Cardiac muscle cell (in vitro differentiated cells and primary cell): ENCODE measurements at regions not wholly inside any gene's neighbourhood (a gene's known extent, or its start where the extent isn't known, plus 50 kb on each side); places are given as distances from the start of the nearest gene placed in this dataset.

Experiments used
- DNase-seq, 2 donors: peaks; one replicate each; pipeline versions ENCODE4 v3.0.0 to v3.0.0-alpha.2; 2010 to 2017; ENCODE audit warnings: low read depth in 1 of 2, low spot score in 1 of 2
- H3K27ac ChIP-seq: fragments of 200-600 bp; sonication (generic); 2 replicates; pipeline ENCODE4 v1.5.1; 2016
- H3K27me3 ChIP-seq: fragments of 200-600 bp; sonication (generic); 2 replicates; pipeline ENCODE4 v1.6.0; 2016; ENCODE audit warnings: control low read depth
- H3K36me3 ChIP-seq: fragments of 200-600 bp; sonication (generic); 2 replicates; pipeline ENCODE4 v1.5.1; 2016; ENCODE audit warnings: control low read depth
- H3K4me1 ChIP-seq: fragments of 200-600 bp; sonication (generic); 2 replicates; pipeline ENCODE4 v1.8.1; 2017; ENCODE audit warnings: low read depth, mild to moderate bottlenecking, mixed run types
- H3K4me3 ChIP-seq: fragments of 200-600 bp; sonication (generic); 2 replicates; pipeline ENCODE4 v1.5.1; 2016; ENCODE audit warnings: mild to moderate bottlenecking
- H3K9me3 ChIP-seq: fragments of 200-600 bp; sonication (generic); 2 replicates; pipeline ENCODE4 v1.5.1; 2017; ENCODE audit warnings: low read depth, mild to moderate bottlenecking, control low read depth
- TF ChIP-seq, protein P1 (sequence below): IDR thresholded peaks from 2 replicates; pipeline ENCODE4 v1.5.1; 2012; ENCODE audit warnings: low read depth, mild to moderate bottlenecking, low read length

DNA sequence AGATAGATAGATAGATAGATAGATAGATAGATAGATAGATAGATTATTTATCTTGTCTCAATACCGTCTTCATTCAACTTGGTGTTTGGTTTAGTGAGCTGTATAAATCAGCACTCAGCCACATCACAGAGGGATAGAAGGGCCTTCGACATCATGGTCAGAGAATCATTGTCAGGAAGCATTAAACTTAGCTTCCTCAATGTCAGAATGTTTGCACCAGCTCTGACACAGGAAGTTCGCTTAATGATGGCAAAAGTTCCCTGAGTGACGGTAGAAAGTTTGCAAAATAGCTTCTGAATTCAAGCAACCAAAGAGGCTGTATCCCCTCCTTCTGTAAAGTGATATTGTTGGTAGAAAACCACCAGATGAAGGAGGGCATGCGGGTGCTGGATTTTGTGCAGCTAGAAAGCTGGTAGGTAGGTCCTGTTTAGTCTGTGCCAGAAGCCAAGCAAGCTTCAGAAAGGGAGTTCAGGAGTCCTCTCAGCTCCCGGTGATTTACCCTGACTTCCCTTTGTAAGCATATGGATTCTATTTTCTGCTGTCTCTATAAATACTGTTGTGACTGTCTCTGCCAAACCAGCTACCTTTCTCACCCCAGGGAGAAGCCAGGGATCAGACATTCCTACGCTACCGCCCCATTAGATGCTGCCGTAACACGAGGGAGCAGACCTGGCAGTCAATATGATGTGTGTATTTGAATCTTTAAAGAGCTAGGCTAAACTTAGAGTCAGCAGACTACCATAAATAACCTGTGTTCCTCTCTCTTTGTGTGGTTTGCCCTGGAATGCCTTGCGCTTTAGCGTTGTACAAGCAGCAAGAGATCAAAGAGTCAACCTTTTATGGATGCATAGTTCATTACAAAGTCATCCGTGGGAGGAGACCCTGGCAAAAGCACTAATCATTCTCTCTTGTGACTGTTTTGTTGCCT lies 200.5 kb upstream of the KIAA1217 start:
- no peaks in the 10 kb centered on the region for H3K36me3 ChIP-seq
- H3K27ac ChIP-seq, result peak overlapping the region; percentile 91
- H3K4me1 ChIP-seq, result peaks cover 14% of the 10 kb centered on the region
- DNase-seq, result peak; percentile 29 to 60
- H3K27me3 ChIP-seq, result no peaks in the 10 kb centered on the region
- no peaks in the 10 kb centered on the region for H3K9me3 ChIP-seq
- H3K4me3 ChIP-seq, result no peak overlapping the region
- TF ChIP-seq, protein P1, sequence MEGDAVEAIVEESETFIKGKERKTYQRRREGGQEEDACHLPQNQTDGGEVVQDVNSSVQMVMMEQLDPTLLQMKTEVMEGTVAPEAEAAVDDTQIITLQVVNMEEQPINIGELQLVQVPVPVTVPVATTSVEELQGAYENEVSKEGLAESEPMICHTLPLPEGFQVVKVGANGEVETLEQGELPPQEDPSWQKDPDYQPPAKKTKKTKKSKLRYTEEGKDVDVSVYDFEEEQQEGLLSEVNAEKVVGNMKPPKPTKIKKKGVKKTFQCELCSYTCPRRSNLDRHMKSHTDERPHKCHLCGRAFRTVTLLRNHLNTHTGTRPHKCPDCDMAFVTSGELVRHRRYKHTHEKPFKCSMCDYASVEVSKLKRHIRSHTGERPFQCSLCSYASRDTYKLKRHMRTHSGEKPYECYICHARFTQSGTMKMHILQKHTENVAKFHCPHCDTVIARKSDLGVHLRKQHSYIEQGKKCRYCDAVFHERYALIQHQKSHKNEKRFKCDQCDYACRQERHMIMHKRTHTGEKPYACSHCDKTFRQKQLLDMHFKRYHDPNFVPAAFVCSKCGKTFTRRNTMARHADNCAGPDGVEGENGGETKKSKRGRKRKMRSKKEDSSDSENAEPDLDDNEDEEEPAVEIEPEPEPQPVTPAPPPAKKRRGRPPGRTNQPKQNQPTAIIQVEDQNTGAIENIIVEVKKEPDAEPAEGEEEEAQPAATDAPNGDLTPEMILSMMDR, result no peak

DNA sequence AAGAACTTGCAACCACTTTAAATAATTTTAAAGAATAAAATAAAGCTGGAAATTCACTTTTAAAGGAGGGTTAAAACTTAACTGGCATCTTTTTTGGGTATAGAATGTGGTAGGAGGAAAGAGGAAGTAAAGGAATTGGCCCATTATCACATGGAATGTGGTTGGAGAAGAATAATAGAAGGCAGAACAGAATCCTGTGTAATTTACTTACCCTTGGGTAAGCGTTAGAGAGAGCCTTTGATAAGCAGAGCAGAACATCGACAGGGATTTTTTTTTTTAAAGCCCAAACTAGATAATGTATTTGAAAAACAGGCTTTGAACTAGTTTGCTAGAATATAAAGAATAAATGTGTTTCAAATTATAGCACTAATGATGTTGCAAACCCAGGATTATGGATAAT lies 199.8 kb upstream of the KIAA1217 start:
- TF ChIP-seq, protein P1, result no peak
- Histone ChIP-seq H3K27me3 (no peaks in the 10 kb centered on the region), H3K4me3 (no peak overlapping the region), H3K9me3 (no peaks in the 10 kb centered on the region), H3K27ac (peak overlapping the region; percentile 91), H3K36me3 (no peaks in the 10 kb centered on the region), H3K4me1 (peaks cover 14% of the 10 kb centered on the region)
- DNase-seq, result no peak

DNA sequence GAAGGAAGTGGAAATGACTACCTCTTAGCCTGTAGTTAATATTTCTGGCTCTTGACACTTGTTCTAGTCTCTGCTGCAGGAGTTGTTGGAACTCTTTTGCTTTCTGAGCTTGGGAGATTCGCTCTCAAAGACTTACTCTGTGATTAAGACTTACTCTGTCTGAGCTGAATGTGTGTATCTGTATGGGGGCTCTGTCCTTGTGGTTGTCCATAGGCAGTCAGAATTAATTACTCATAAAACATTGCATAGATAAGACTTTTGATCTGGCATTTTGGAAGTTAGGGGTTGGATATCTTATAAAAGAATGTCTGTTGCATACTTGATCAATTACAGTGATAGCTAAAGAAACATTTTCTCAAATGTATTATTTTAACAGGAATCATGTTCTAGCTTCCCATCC lies 199.2 kb upstream of the KIAA1217 start:
- no peak for DNase-seq
- H3K9me3 ChIP-seq, result no peaks in the 10 kb centered on the region
- H3K36me3 ChIP-seq, result no peaks in the 10 kb centered on the region
- H3K4me3 ChIP-seq, result no peak overlapping the region
- no peaks in the 10 kb centered on the region for H3K27me3 ChIP-seq
- peak overlapping the region; percentile 91 for H3K27ac ChIP-seq
- TF ChIP-seq, protein P1, result no peak
- peaks cover 14% of the 10 kb centered on the region for H3K4me1 ChIP-seq

DNA sequence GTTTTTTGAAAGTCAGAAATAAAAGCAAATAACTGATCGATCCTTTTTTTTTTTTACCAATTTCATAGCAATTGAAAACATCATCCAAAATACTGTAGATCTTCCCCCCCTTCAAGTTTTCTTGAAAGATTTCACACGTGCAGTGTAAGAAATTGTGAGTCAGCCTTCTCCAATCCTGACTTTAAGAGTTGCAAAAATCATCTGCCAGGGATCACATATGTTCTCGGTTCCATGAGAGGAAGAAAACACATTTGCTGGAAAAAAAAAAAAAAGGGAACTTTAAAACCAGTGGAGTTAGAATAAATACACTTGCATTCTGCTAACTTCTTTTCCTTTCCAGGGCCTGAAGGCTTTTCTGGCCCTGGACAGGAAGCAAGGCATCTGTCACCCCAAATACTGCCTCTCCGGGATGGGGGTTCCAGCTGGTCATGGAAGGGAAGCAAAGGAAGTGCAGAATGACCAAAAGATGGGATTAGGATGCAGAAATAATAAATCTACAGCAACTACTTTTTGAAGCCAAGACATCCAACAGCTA lies 198.4 kb upstream of the KIAA1217 start:
- Histone ChIP-seq H3K9me3 (no peaks in the 10 kb centered on the region), H3K4me3 (no peak overlapping the region), H3K27ac (no peak overlapping the region), H3K27me3 (no peaks in the 10 kb centered on the region), H3K4me1 (peaks cover 14% of the 10 kb centered on the region), H3K36me3 (no peaks in the 10 kb centered on the region)
- no peak for DNase-seq
- TF ChIP-seq, protein P1, result no peak

DNA sequence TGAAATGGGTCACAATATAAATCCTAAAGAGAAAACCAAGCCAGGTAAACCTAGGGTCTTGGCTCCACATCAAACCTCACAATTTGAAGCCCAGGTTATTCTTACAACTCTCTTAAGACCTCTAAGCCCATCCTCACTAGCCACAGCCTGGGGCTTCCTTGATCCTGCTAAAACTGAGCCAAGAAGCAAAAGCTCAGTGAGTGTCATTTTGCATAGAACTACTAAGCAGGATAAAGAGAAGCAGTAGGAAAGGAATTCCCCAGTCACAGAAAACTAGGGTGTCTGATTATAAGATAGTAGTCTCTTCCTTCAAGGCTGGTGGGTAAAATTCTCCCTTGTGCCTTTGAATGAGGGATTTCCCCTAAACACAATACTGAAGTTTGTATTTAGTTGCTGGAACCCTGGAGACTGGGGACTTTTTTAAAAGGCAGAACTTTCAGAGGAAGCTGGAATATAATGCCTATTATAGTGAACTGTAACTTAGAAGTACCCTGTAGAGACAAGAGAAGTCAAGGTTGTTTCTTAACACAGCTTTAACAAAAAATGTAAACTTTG lies 196.6 kb upstream of the KIAA1217 start:
- Histone ChIP-seq H3K4me3 (no peak overlapping the region), H3K36me3 (no peaks in the 10 kb centered on the region), H3K27ac (no peak overlapping the region), H3K4me1 (peaks cover 14% of the 10 kb centered on the region), H3K27me3 (no peaks in the 10 kb centered on the region), H3K9me3 (no peaks in the 10 kb centered on the region)
- TF ChIP-seq, protein P1, result no peak
- DNase-seq, result no peak
